K562 (cell line): ENCODE measurements at regions not wholly inside any gene's neighbourhood (a gene's known extent, or its start where the extent isn't known, plus 50 kb on each side); places are given as distances from the start of the nearest gene placed in this dataset.

Experiments
- ATAC-seq: fragments of 200-7000 bp; cut with Tn5 transposase; 3 replicates; pipeline ENCODE4 v1.9.1; 2020; ENCODE audit warnings: moderate library complexity
- BruUV-seq: library from RNA; stranded (reverse); fragments of 400-500 nt; replicated peaks from 2 replicates; lab custom pipeline; 2021; lab: Mats Ljungman, UMichigan
- CTCF ChIA-PET: fragments of 300-600 bp; formaldehyde crosslinking; extraction: SDS; loops from one replicate; lab custom pipeline; 2021; ENCODE audit warnings: low intra/inter-chr PET ratio; lab: Yijun Ruan, JAX
- POLR2A ChIA-PET: fragments of 300-600, 350-650 bp; sonication (Branson Sonifier 250); formaldehyde crosslinking; extraction: SDS; loops from one replicate; lab custom pipeline; 2021; ENCODE audit warnings: antibody characterized with exemption, inconsistent platforms; lab: Yijun Ruan, JAX
- DNase-seq, 4 experiments: peaks; one replicate each; pipeline versions ENCODE4 v3.0.0 to v3.0.0-alpha.2; 2011 to 2018; ENCODE audit warnings: low spot score in 3 of 4, mixed read lengths in 3 of 4; ENCODE audit errors: extremely low read depth in 1 of 4
- FAIRE-seq: peaks from 2 replicates; lab custom pipeline; 2011; peaks lifted over from hg19 to GRCh38; lab: Jason Lieb, UNC
- H2AFZ ChIP-seq: 2 replicates; pipeline ENCODE4 v1.6.0; 2011; ENCODE audit warnings: low read depth, low read length, control low read depth, inconsistent platforms
- H3K27ac ChIP-seq: fragments of 200-600 bp; 3 replicates; pipeline ENCODE4 v1.8.0; 2011; ENCODE audit warnings: low read depth, mild to moderate bottlenecking, control low read depth, inconsistent platforms, low read length, moderate library complexity, mixed read lengths; ENCODE audit errors: extremely low read depth
- H3K27me3 ChIP-seq, 2 experiments: fragments of 300-600 bp in 1 of 2; 2 replicates in 1 of 2; 3 replicates in 1 of 2; pipeline versions ENCODE4 v1.6.0 to v1.8.0; 2011; ENCODE audit warnings: inconsistent platforms in 2 of 2, low read length in 2 of 2, mild to moderate bottlenecking in 1 of 2, mixed read lengths in 1 of 2, moderate library complexity in 1 of 2; ENCODE audit not compliant: control insufficient read depth in 2 of 2, insufficient read depth in 2 of 2
- H3K36me3 ChIP-seq: fragments of 300-600 bp; 3 replicates; pipeline ENCODE4 v1.8.0; 2011; ENCODE audit warnings: mild to moderate bottlenecking, low read length, inconsistent platforms; ENCODE audit not compliant: control insufficient read depth, insufficient read depth
- H3K4me1 ChIP-seq, 2 experiments: fragments of 200-600 bp in 1 of 2; replicated peaks in 1 of 2; 2 replicates in 1 of 2; 3 replicates in 1 of 2; pipeline versions ENCODE4 v1.5.1 to v1.8.0; 2011; ENCODE audit warnings: inconsistent platforms in 2 of 2, low read length in 2 of 2, mild to moderate bottlenecking in 1 of 2, mixed read lengths in 1 of 2, moderate library complexity in 1 of 2; ENCODE audit not compliant: control insufficient read depth in 2 of 2, insufficient read depth in 2 of 2
- H3K4me2 ChIP-seq: 2 replicates; pipeline ENCODE4 v1.6.1; 2011; ENCODE audit warnings: low read length, control low read depth, inconsistent platforms, mixed read lengths; ENCODE audit not compliant: insufficient read depth
- H3K4me3 ChIP-seq: fragments of 200-600 bp; sonication (generic), shearing (Covaris generic); 2 replicates; pipeline ENCODE4 v1.5.1; 2016; ENCODE audit warnings: control low read depth, inconsistent platforms
- H3K79me2 ChIP-seq: fragments of 200-600 bp; 3 replicates; pipeline ENCODE4 v1.8.0; 2011; ENCODE audit warnings: low read length, inconsistent platforms; ENCODE audit not compliant: control insufficient read depth, insufficient read depth
- H3K9ac ChIP-seq, 2 experiments: 2 replicates each; pipeline versions ENCODE4 v1.6.0 to v1.6.1; 2011; ENCODE audit warnings: low read depth in 2 of 2, low read length in 2 of 2, control low read depth in 1 of 2, inconsistent platforms in 1 of 2, mild to moderate bottlenecking in 1 of 2, mixed read lengths in 1 of 2; ENCODE audit not compliant: insufficient read depth in 1 of 2
- H3K9me1 ChIP-seq: one replicate; pipeline ENCODE4 v1.6.0; 2011; ENCODE audit warnings: inconsistent platforms, mild to moderate bottlenecking, low read length, moderate library complexity; ENCODE audit not compliant: control insufficient read depth, insufficient read depth
- H3K9me3 ChIP-seq: replicated peaks from 2 replicates; pipeline ENCODE4 v1.5.1; 2011; ENCODE audit warnings: low read depth, low read length, inconsistent platforms; ENCODE audit not compliant: control insufficient read depth, insufficient read depth
- H4K20me1 ChIP-seq: replicated peaks from 2 replicates; pipeline ENCODE4 v1.6.1; 2011; ENCODE audit warnings: low read length, inconsistent platforms, mixed read lengths; ENCODE audit not compliant: control insufficient read depth, insufficient read depth
- ADNP ChIP-seq: fragments of 200-800 bp; sonication (Bioruptor generic); IDR thresholded peaks from 2 replicates; pipeline ENCODE4 v1.6.1; 2016; ENCODE audit warnings: missing genetic modification characterization, missing compliant biosample characterization
- CCAR2 ChIP-seq: fragments of 200-400 bp; formaldehyde crosslinking; IDR thresholded peaks from 2 replicates; pipeline ENCODE4 v1.6.1; 2017; ENCODE audit warnings: mild to moderate bottlenecking, low read depth, low read length
- CEBPB ChIP-seq: fragments of 450-650 bp; IDR thresholded peaks from 2 replicates; pipeline ENCODE4 v1.6.1; 2016; ENCODE audit warnings: missing genetic modification characterization, missing compliant biosample characterization
- HCFC1 ChIP-seq: IDR thresholded peaks from 2 replicates; pipeline ENCODE4 v1.6.1; 2012; ENCODE audit warnings: low read depth, low read length, improper control_type of control experiment
- MEF2A ChIP-seq: IDR thresholded peaks from 2 replicates; pipeline ENCODE4 v1.6.1; 2011; ENCODE audit warnings: low read depth, mild to moderate bottlenecking, low read length, moderate library complexity; ENCODE audit not compliant: control insufficient read depth
- NCOA2 ChIP-seq, 2 experiments: fragments of 450-650 bp; IDR thresholded peaks; 2 replicates each; pipeline ENCODE4 v1.6.1; 2018; ENCODE audit warnings: mild to moderate bottlenecking in 2 of 2, moderate library complexity in 1 of 2; ENCODE audit not compliant: partially characterized antibody in 2 of 2
- PCBP1 ChIP-seq: fragments of 200-400 bp; formaldehyde crosslinking; IDR thresholded peaks from 2 replicates; pipeline ENCODE4 v1.6.1; 2018; ENCODE audit warnings: mild to moderate bottlenecking, low read depth, low read length; ENCODE audit not compliant: poor library complexity, severe bottlenecking
- PTBP1 ChIP-seq: fragments of 200-400 bp; formaldehyde crosslinking; IDR thresholded peaks from 2 replicates; pipeline ENCODE4 v1.6.1; 2017; ENCODE audit warnings: low read depth, low read length
- PTTG1 ChIP-seq: fragments of 450-650 bp; IDR thresholded peaks from 2 replicates; pipeline ENCODE4 v1.6.1; 2016; ENCODE audit warnings: low read depth, mild to moderate bottlenecking, missing genetic modification characterization, missing compliant biosample characterization
- ZBTB49 ChIP-seq: sonication (generic); formaldehyde crosslinking; IDR thresholded peaks from 2 replicates; pipeline ENCODE4 v1.8.0; 2022; ENCODE audit warnings: missing genetic modification reagents, mild to moderate bottlenecking, borderline replicate concordance
- ZNF280B ChIP-seq: fragments of 250-450 bp; sonication (Bioruptor Pico); IDR thresholded peaks from 2 replicates; pipeline ENCODE4 v1.5.1; 2021; ENCODE audit warnings: mild to moderate bottlenecking
- WGBS: fragments of 100-300 bp; shearing (Covaris generic); methylation state at CpG from one replicate; pipeline ENCODE4 v1.1.6; 2016; ENCODE audit warnings: low coverage, mixed read lengths; ENCODE audit not compliant: insufficient coverage; ENCODE audit errors: missing lambda C conversion rate; 5-methylcytosine and 5-hydroxymethylcytosine counted together
- in situ Hi-C: fragments of 300-500 bp; cut with MboI; formaldehyde crosslinking; loops from 4 replicates; pipeline ENCODE4 v1.15.0; 2018; ENCODE audit warnings: inconsistent platforms, mixed read lengths
- intact Hi-C: fragments of 100-400 bp; cut with micrococcal nuclease; formaldehyde crosslinking; loops from 2 replicates; pipeline ENCODE4 v1.14.2; 2022
- TF ChIP-seq, protein P1 (sequence below): fragments of 250-450 bp; sonication (Bioruptor Pico); IDR thresholded peaks from 2 replicates; pipeline ENCODE4 v1.8.0; 2022; ENCODE audit warnings: inconsistent platforms, mild to moderate bottlenecking, moderate library complexity, borderline replicate concordance
- TF ChIP-seq, protein P2 (sequence below): fragments of 450-650 bp; IDR thresholded peaks from 2 replicates; pipeline ENCODE4 v1.6.1; 2018; ENCODE audit not compliant: partially characterized antibody

DNA sequence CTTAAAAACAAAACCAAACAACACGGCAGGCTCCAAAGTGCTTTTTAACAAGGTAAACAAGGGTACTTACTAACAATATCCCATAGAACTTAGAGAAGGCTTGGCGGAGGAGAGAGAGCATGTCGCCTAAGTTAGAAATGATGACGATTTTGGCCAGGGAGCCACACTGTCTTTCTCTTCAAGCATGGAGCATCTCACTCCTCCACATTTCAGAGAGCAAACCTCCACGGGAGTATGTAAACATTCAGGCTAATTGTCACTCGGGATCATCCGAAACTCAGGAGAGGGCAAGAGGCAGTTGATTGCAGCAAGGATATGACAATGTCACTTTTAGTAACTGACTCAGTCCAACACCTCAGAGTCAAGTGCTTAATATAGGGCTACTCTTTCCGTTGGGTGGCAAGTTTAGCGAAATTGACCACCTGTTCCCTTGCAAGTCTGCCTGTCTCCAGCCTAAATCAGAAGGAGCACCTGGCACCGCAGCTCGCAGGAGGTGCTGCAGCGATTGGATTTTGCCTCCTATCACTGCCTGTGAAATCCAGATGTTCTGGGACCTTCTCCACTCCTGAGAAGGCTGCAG, 65.8 kb upstream of the RPS6KA2 start:
- 1% methylated on average over 12 of the region's 12 CpGs for WGBS
- TF ChIP-seq PTBP1 (no peak), PTTG1 (tag) (no peak), ZNF280B (no peak), NCOA2 (IDR thresholded peaks at IDR 0.05; ENCODE audit: partially characterized antibody in 2 of 2) (no peak), CEBPB (tag) (no peak), ADNP (tag) (no peak), HCFC1 (no peak), MEF2A (no peak), ZBTB49 (no peak), CCAR2 (no peak), PCBP1 (no peak)
- TF ChIP-seq, protein P1, sequence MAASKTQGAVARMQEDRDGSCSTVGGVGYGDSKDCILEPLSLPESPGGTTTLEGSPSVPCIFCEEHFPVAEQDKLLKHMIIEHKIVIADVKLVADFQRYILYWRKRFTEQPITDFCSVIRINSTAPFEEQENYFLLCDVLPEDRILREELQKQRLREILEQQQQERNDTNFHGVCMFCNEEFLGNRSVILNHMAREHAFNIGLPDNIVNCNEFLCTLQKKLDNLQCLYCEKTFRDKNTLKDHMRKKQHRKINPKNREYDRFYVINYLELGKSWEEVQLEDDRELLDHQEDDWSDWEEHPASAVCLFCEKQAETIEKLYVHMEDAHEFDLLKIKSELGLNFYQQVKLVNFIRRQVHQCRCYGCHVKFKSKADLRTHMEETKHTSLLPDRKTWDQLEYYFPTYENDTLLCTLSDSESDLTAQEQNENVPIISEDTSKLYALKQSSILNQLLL (CRISPR knock-in tag), result no peak
- TF ChIP-seq, protein P2, sequence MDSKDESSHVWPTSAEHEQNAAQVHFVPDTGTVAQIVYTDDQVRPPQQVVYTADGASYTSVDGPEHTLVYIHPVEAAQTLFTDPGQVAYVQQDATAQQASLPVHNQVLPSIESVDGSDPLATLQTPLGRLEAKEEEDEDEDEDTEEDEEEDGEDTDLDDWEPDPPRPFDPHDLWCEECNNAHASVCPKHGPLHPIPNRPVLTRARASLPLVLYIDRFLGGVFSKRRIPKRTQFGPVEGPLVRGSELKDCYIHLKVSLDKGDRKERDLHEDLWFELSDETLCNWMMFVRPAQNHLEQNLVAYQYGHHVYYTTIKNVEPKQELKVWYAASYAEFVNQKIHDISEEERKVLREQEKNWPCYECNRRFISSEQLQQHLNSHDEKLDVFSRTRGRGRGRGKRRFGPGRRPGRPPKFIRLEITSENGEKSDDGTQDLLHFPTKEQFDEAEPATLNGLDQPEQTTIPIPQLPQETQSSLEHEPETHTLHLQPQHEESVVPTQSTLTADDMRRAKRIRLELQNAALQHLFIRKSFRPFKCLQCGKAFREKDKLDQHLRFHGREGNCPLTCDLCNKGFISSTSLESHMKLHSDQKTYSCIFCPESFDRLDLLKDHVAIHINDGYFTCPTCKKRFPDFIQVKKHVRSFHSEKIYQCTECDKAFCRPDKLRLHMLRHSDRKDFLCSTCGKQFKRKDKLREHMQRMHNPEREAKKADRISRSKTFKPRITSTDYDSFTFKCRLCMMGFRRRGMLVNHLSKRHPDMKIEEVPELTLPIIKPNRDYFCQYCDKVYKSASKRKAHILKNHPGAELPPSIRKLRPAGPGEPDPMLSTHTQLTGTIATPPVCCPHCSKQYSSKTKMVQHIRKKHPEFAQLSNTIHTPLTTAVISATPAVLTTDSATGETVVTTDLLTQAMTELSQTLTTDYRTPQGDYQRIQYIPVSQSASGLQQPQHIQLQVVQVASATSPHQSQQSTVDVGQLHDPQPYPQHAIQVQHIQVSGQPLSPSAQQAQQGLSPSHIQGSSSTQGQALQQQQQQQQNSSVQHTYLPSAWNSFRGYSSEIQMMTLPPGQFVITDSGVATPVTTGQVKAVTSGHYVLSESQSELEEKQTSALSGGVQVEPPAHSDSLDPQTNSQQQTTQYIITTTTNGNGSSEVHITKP, result no peak

More for the DNA sequence above, 65.8 kb upstream of the RPS6KA2 start:
- no TSS peak for BruUV-seq
- no peak overlapping the region for H3K27ac ChIP-seq
- CTCF ChIA-PET, result no interaction called here
- H3K4me1 ChIP-seq, result no peaks in the 10 kb centered on the region
- FAIRE-seq (peak; percentile 73), ATAC-seq (no peak), DNase-seq (no peak)
- no peaks in the 10 kb centered on the region for H3K9me3 ChIP-seq
- H3K4me3 ChIP-seq, result no peak overlapping the region
- intact Hi-C loops (no loop called here), in situ Hi-C loops (no loop called here)
- no peaks in the 10 kb centered on the region for H3K36me3 ChIP-seq
- H3K79me2 ChIP-seq, result no peaks in the 10 kb centered on the region
- no peak overlapping the region for H3K4me2 ChIP-seq
- H3K9me1 ChIP-seq, result no peaks in the 10 kb centered on the region
- H3K9ac ChIP-seq, result no peak overlapping the region
- no peak overlapping the region for H2AFZ ChIP-seq
- peaks cover 10% of the 10 kb centered on the region; the same call in 1 of the 2 replicates for H4K20me1 ChIP-seq
- peaks cover 65 to 80% of the 10 kb centered on the region in 2 experiments for H3K27me3 ChIP-seq
- POLR2A ChIA-PET, result interaction anchor here (0.7 kb wide), 1 partner anchor 466 kb away, joined by 3 read pairs; no protein-coding TSS in a partner anchor
